Activated CD4-positive, alpha-beta memory T cell treated with anti-CD3 and anti-CD28 coated beads, Interleukin-2, amount 10 ng/mL, durations not matched to agents 7 days and 5 days (primary cell): ENCODE measurements at regions not wholly inside any gene's neighbourhood (a gene's known extent, or its start where the extent isn't known, plus 50 kb on each side); places are given as distances from the start of the nearest gene placed in this dataset.
A peak's percentile ranks its signal among the peaks of the same experiment; 100 is the strongest.

Experiments
- CTCF ChIA-PET: fragments of 350-600 bp; sonication (Branson Sonifier 250); formaldehyde crosslinking; loops from one replicate; lab custom pipeline; 2021; ENCODE audit warnings: antibody characterized with exemption, inconsistent platforms; lab: Charles Lee
- POLR2A ChIA-PET: fragments of 350-600 bp; sonication (Branson Sonifier 250); formaldehyde crosslinking; loops from one replicate; lab custom pipeline; 2021; ENCODE audit warnings: antibody characterized with exemption; lab: Charles Lee
- DNase-seq: peaks from one replicate; pipeline ENCODE4 v3.0.0-alpha.2; 2020
- H3K27ac Mint-ChIP-seq: one replicate; pipeline ENCODE4 v1.8.0; 2021; ENCODE audit warnings: mild to moderate bottlenecking, mixed read lengths
- H3K27me3 Mint-ChIP-seq: one replicate; pipeline ENCODE4 v1.8.0; 2021; ENCODE audit warnings: mixed read lengths
- H3K36me3 Mint-ChIP-seq: one replicate; pipeline ENCODE4 v1.8.0; 2021; ENCODE audit warnings: low read depth, mixed read lengths
- H3K4me1 Mint-ChIP-seq: one replicate; pipeline ENCODE4 v1.8.0; 2021; ENCODE audit warnings: mixed read lengths
- H3K4me3 Mint-ChIP-seq: one replicate; pipeline ENCODE4 v1.8.0; 2021; ENCODE audit warnings: mild to moderate bottlenecking, mixed read lengths
- H3K9me3 Mint-ChIP-seq: one replicate; pipeline ENCODE4 v1.8.0; 2021; ENCODE audit warnings: mixed read lengths

- no peak overlapping the region for H3K27ac Mint-ChIP-seq
- ChIA-PET CTCF (no interaction called here), POLR2A (no interaction called here)
- DNase-seq: peak; percentile 4
- H3K36me3 Mint-ChIP-seq: no peaks in the 10 kb centered on the region
- H3K4me3 Mint-ChIP-seq: no peak overlapping the region
- no peaks in the 10 kb centered on the region for H3K4me1 Mint-ChIP-seq
- H3K27me3 Mint-ChIP-seq: no peaks in the 10 kb centered on the region
- no peaks in the 10 kb centered on the region for H3K9me3 Mint-ChIP-seq
Observed at GRCh38 chr2:2832657-2833056, 501.6 kb upstream of the MYT1L start.

DNA sequence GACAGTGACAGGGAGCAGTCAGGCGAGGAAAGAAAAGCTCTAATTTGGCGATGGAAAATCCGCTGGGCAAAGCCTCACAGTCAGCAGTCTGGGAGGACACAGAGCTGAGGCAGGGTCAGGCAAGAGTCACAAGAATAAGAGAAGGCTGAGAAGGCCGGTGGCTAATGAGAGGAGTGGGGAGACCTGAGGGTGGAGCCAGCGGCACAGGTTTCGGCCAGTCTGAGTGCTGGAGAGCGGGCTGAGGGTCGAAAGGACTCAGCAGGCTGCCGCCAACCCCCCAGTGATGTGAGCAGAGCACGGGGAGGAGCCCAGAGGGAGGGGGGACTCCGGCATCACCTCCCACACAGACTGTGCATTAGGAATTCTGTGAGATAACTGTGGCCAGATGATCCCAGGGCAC lies 500.6 kb upstream of the MYT1L start:
- Mint-ChIP-seq H3K9me3 (no peaks in the 10 kb centered on the region), H3K4me3 (no peak overlapping the region), H3K4me1 (no peaks in the 10 kb centered on the region), H3K27ac (no peak overlapping the region), H3K27me3 (no peaks in the 10 kb centered on the region), H3K36me3 (no peaks in the 10 kb centered on the region)
- DNase-seq: peak; percentile 2
- ChIA-PET POLR2A (no interaction called here), CTCF (no interaction called here)

- Mint-ChIP-seq H3K36me3 (no peaks in the 10 kb centered on the region), H3K9me3 (no peaks in the 10 kb centered on the region), H3K4me1 (no peaks in the 10 kb centered on the region), H3K27ac (no peak overlapping the region), H3K27me3 (no peaks in the 10 kb centered on the region), H3K4me3 (no peak overlapping the region)
- POLR2A ChIA-PET: no interaction called here
- CTCF ChIA-PET: no interaction called here
- no peak for DNase-seq
Observed at GRCh38 chr2:2830576-2830975, 499.5 kb upstream of the MYT1L start.

- Mint-ChIP-seq H3K27ac (no peak overlapping the region), H3K4me1 (no peaks in the 10 kb centered on the region), H3K4me3 (no peak overlapping the region), H3K9me3 (peaks cover 4% of the 10 kb centered on the region), H3K36me3 (no peaks in the 10 kb centered on the region), H3K27me3 (no peaks in the 10 kb centered on the region)
- peak; percentile 12 for DNase-seq
- POLR2A ChIA-PET: no interaction called here
- CTCF ChIA-PET: no interaction called here
Observed at GRCh38 chr2:2828774-2829368, 497.8 kb upstream of the MYT1L start.

DNA sequence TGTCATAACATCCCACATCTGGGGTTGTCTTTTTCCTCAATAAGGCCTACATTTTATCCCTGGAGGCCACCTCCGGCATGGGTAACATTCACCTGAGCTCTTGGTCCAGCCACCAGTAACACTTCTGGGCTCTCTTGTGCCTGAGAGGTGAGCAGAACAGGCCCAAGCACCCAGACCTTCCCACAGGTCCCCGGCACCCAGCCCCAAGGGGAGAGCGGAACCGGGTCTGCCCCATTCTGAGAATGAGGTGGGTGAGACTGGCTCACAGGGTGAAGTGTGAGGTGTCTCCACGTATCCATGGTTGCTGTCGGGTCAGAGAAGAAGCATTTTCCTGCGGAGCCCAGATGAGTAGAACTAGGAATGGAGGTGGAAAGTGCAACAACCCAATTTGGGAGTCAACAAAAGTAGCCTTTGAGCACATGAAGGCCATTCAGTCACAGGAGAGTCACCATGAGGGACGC lies 496.7 kb upstream of the MYT1L start:
- peaks cover 4% of the 10 kb centered on the region for H3K9me3 Mint-ChIP-seq
- CTCF ChIA-PET: no interaction called here

GRCh38 chr2:2827046-2827636 lies 496.1 kb upstream of the MYT1L start:
- DNase-seq: peak; percentile 2
- H3K4me1 Mint-ChIP-seq: no peaks in the 10 kb centered on the region
- H3K36me3 Mint-ChIP-seq: no peaks in the 10 kb centered on the region
- CTCF ChIA-PET: no interaction called here
- no peak overlapping the region for H3K4me3 Mint-ChIP-seq
- no peak overlapping the region for H3K27ac Mint-ChIP-seq
- POLR2A ChIA-PET: no interaction called here
- H3K9me3 Mint-ChIP-seq: peaks cover 4% of the 10 kb centered on the region
- H3K27me3 Mint-ChIP-seq: no peaks in the 10 kb centered on the region

More for the DNA sequence above, 496.7 kb upstream of the MYT1L start:
- Mint-ChIP-seq H3K27me3 (no peaks in the 10 kb centered on the region), H3K27ac (no peak overlapping the region), H3K4me3 (no peak overlapping the region), H3K4me1 (no peaks in the 10 kb centered on the region), H3K36me3 (no peaks in the 10 kb centered on the region)
- POLR2A ChIA-PET: no interaction called here
- peak; percentile 9 for DNase-seq

DNA sequence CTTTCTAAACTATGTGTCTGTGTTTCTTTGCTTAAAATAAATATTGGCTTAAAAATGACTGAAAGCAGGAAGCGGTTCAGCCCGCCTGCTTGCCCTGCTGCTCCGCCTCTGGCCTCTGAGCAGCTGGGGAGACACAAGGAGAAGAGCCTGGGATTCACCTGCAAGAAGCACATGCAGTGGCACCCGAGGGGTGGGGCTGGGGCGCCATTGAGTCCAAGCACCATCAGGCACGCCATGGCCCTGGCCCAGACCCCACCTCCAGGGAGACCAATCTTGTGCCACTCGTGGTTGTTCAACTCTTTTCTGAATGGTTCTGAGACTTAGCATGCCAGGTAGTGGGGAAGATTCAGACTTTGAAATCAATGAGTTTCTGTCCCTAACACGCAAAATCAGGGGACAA lies 495.5 kb upstream of the MYT1L start:
- peaks cover 4% of the 10 kb centered on the region for H3K9me3 Mint-ChIP-seq

DNA sequence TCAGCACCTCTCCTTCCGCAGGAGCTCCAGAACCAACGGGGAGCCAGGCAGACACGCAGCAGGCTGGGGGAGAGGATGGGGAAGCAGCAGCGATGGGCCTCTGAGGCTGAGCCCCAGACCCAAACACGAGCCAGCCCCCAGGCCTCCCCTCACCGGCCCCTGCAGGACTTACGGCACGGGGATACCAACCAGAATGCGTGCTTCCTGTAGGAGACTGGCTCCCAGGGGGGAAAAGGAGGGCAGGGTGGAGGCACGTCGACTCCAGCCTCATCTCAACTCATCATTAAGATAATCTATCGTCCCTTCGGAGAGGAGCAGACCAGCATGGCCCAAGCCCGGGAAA lies 495.1 kb upstream of the MYT1L start:
- H3K27ac Mint-ChIP-seq: no peak overlapping the region
- H3K9me3 Mint-ChIP-seq: peaks cover 6% of the 10 kb centered on the region
- DNase-seq: peak; percentile 14
- H3K27me3 Mint-ChIP-seq: peaks cover 3% of the 10 kb centered on the region
- H3K36me3 Mint-ChIP-seq: no peaks in the 10 kb centered on the region
- no peaks in the 10 kb centered on the region for H3K4me1 Mint-ChIP-seq
- CTCF ChIA-PET: no interaction called here
- POLR2A ChIA-PET: no interaction called here
- no peak overlapping the region for H3K4me3 Mint-ChIP-seq

More for the DNA sequence above, 495.5 kb upstream of the MYT1L start:
- Mint-ChIP-seq H3K4me3 (no peak overlapping the region), H3K27ac (no peak overlapping the region), H3K4me1 (no peaks in the 10 kb centered on the region), H3K27me3 (no peaks in the 10 kb centered on the region), H3K36me3 (no peaks in the 10 kb centered on the region)
- ChIA-PET CTCF (no interaction called here), POLR2A (no interaction called here)
- peak; percentile 1 for DNase-seq

- no peaks in the 10 kb centered on the region for H3K4me1 Mint-ChIP-seq
Observed at GRCh38 chr2:2825516-2826208, 494.6 kb upstream of the MYT1L start.

GRCh38 chr2:2825062-2825461 lies 494.0 kb upstream of the MYT1L start:
- Mint-ChIP-seq H3K27me3 (peaks cover 3% of the 10 kb centered on the region), H3K27ac (no peak overlapping the region), H3K4me3 (no peak overlapping the region), H3K36me3 (no peaks in the 10 kb centered on the region), H3K9me3 (peaks cover 6% of the 10 kb centered on the region), H3K4me1 (no peaks in the 10 kb centered on the region)
- CTCF ChIA-PET: no interaction called here
- DNase-seq: no peak
- POLR2A ChIA-PET: no interaction called here

More at GRCh38 chr2:2825516-2826208, 494.6 kb upstream of the MYT1L start:
- POLR2A ChIA-PET: no interaction called here
- no peaks in the 10 kb centered on the region for H3K36me3 Mint-ChIP-seq
- peaks cover 6% of the 10 kb centered on the region for H3K9me3 Mint-ChIP-seq
- CTCF ChIA-PET: no interaction called here
- DNase-seq: peak; percentile 4
- peaks cover 3% of the 10 kb centered on the region for H3K27me3 Mint-ChIP-seq
- H3K4me3 Mint-ChIP-seq: no peak overlapping the region
- no peak overlapping the region for H3K27ac Mint-ChIP-seq

DNA sequence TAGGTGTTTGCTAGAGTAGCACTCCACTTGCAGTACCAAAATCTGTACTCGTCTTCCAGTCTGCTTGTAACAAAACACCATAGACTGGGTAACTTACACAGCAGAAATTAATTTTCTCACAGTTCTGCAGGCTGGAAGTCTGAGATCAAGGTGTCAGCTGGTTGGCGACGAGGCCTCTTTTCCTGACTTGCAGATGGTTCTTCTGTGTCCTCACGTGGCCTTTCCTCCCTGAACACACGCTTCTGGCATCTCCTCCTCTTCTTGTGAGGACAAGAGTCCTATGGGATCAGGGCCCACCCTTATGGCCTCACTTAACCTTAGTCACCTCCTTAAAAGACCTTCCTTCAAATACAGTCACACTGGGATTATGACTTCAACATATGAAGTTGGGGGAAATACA lies 493.5 kb upstream of the MYT1L start:
- no peaks in the 10 kb centered on the region for H3K4me1 Mint-ChIP-seq
- no peaks in the 10 kb centered on the region for H3K36me3 Mint-ChIP-seq
- H3K27me3 Mint-ChIP-seq: peaks cover 3% of the 10 kb centered on the region
- ChIA-PET POLR2A (no interaction called here), CTCF (no interaction called here)
- no peak for DNase-seq
- no peak overlapping the region for H3K27ac Mint-ChIP-seq
- H3K4me3 Mint-ChIP-seq: no peak overlapping the region
- H3K9me3 Mint-ChIP-seq: peaks cover 6% of the 10 kb centered on the region

- no peak overlapping the region for H3K27ac Mint-ChIP-seq
- CTCF ChIA-PET: no interaction called here
- no peaks in the 10 kb centered on the region for H3K36me3 Mint-ChIP-seq
Observed at GRCh38 chr2:2823061-2823753, 492.1 kb upstream of the MYT1L start.

GRCh38 chr2:2822143-2822542 lies 491.1 kb upstream of the MYT1L start:
- Mint-ChIP-seq H3K27ac (no peak overlapping the region), H3K9me3 (peaks cover 6% of the 10 kb centered on the region), H3K36me3 (no peaks in the 10 kb centered on the region), H3K27me3 (peaks cover 5% of the 10 kb centered on the region), H3K4me1 (no peaks in the 10 kb centered on the region), H3K4me3 (no peak overlapping the region)
- CTCF ChIA-PET: no interaction called here
- POLR2A ChIA-PET: no interaction called here
- no peak for DNase-seq

More at GRCh38 chr2:2823061-2823753, 492.1 kb upstream of the MYT1L start:
- H3K27me3 Mint-ChIP-seq: peaks cover 5% of the 10 kb centered on the region
- POLR2A ChIA-PET: no interaction called here
- peaks cover 6% of the 10 kb centered on the region for H3K9me3 Mint-ChIP-seq
- no peak overlapping the region for H3K4me3 Mint-ChIP-seq
- DNase-seq: no peak
- no peaks in the 10 kb centered on the region for H3K4me1 Mint-ChIP-seq
